IgD-negative memory B cell (primary cell): ENCODE measurements at regions not wholly inside any gene's neighbourhood (a gene's known extent, or its start where the extent isn't known, plus 50 kb on each side); places are given as distances from the start of the nearest gene placed in this dataset.
"Not testable (repeated sequence)": the region's sequence is repeated elsewhere in the genome, so short reads cannot be mapped to it uniquely, and the experiment has no call there.

Source experiments
- H3K27ac Mint-ChIP-seq, 3 donors: one replicate each; pipeline ENCODE4 v1.8.0; 2020 to 2022; ENCODE audit warnings: mild to moderate bottlenecking in 3 of 3, mixed read lengths in 3 of 3, moderate library complexity in 1 of 3
- H3K27me3 Mint-ChIP-seq: one replicate; pipeline ENCODE4 v1.8.0; 2021; ENCODE audit warnings: mixed read lengths
- H3K36me3 Mint-ChIP-seq: one replicate; pipeline ENCODE4 v1.8.0; 2020; ENCODE audit warnings: mild to moderate bottlenecking, mixed read lengths
- H3K4me1 Mint-ChIP-seq, 3 donors: one replicate each; pipeline ENCODE4 v1.8.0; 2020 to 2022; ENCODE audit warnings: mixed read lengths in 3 of 3, mild to moderate bottlenecking in 1 of 3
- H3K4me3 Mint-ChIP-seq, 4 donors: one replicate each; pipeline ENCODE4 v1.8.0; 2020 to 2022; ENCODE audit warnings: mild to moderate bottlenecking in 4 of 4, mixed read lengths in 4 of 4, moderate library complexity in 3 of 4
- H3K9me3 Mint-ChIP-seq, 3 donors: one replicate each; pipeline ENCODE4 v1.8.0; 2020 to 2021; ENCODE audit warnings: mixed read lengths in 3 of 3, mild to moderate bottlenecking in 1 of 3

DNA sequence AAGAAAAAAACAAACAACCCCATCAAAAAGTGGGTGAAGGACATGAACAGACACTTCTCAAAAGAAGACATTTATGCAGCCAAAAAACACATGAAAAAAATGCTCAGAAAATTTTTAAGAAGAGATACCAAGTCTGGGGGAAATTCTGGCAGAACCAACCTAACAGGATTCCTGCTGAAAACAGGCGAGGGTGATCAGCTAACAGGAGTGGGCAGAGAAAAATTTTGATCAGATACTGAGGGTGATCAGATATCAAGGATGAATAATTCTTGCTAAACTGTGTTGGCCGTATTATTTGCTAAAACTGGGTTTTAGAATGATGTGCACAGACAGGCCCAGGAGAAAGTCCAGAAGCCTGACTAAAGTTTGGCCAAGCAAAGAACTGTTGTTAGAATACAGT, 557.3 kb downstream of the CD109 start:
- Mint-ChIP-seq H3K36me3 (peaks cover 2% of the 10 kb centered on the region), H3K9me3 (peaks cover 0 to 3% (median 0%) of the 10 kb centered on the region in 3 donors), H3K27ac (no peak overlapping the region), H3K4me3 (no peak overlapping the region), H3K4me1 (no peaks in the 10 kb centered on the region), H3K27me3 (no peaks in the 10 kb centered on the region)

GRCh38 chr6:74250161-74250818, 554.3 kb downstream of the CD109 start:
- Mint-ChIP-seq H3K27me3 (no peaks in the 10 kb centered on the region), H3K9me3 (no peaks in the 10 kb centered on the region), H3K27ac (no peak overlapping the region), H3K36me3 (no peaks in the 10 kb centered on the region), H3K4me3 (no peak overlapping the region), H3K4me1 (no peaks in the 10 kb centered on the region)

GRCh38 chr6:74249658-74250057, 553.7 kb downstream of the CD109 start:
- Mint-ChIP-seq H3K4me3 (no peak overlapping the region), H3K4me1 (no peaks in the 10 kb centered on the region), H3K36me3 (no peaks in the 10 kb centered on the region), H3K27ac (no peak overlapping the region), H3K9me3 (no peaks in the 10 kb centered on the region), H3K27me3 (no peaks in the 10 kb centered on the region)

GRCh38 chr6:74248966-74249365, 553.0 kb downstream of the CD109 start:
- H3K27ac Mint-ChIP-seq: no peak overlapping the region
- H3K4me3 Mint-ChIP-seq: no peak overlapping the region
- no peaks in the 10 kb centered on the region for H3K27me3 Mint-ChIP-seq
- H3K36me3 Mint-ChIP-seq: no peaks in the 10 kb centered on the region
- H3K9me3 Mint-ChIP-seq: peaks cover 0 to 4% (median 0%) of the 10 kb centered on the region in 3 donors
- H3K4me1 Mint-ChIP-seq: no peaks in the 10 kb centered on the region

GRCh38 chr6:74222768-74223333, 526.8 kb downstream of the CD109 start:
- Mint-ChIP-seq H3K4me3 (no peak overlapping the region), H3K9me3 (peaks cover 2 to 5% (median 3%) of the 10 kb centered on the region in 3 donors), H3K27ac (no peak overlapping the region), H3K27me3 (no peaks in the 10 kb centered on the region), H3K4me1 (no peaks in the 10 kb centered on the region), H3K36me3 (no peaks in the 10 kb centered on the region)

- no peaks in the 10 kb centered on the region for H3K36me3 Mint-ChIP-seq
- H3K27ac Mint-ChIP-seq: no peak overlapping the region
- peaks cover 2 to 9% (median 5%) of the 10 kb centered on the region in 3 donors for H3K9me3 Mint-ChIP-seq
Observed at GRCh38 chr6:74213995-74214394, 518.0 kb downstream of the CD109 start.

GRCh38 chr6:74208239-74208638, 512.2 kb downstream of the CD109 start:
- H3K4me1 Mint-ChIP-seq: no peaks in the 10 kb centered on the region
- no peak overlapping the region for H3K27ac Mint-ChIP-seq
- peaks cover 2 to 15% (median 4%) of the 10 kb centered on the region in 3 donors for H3K9me3 Mint-ChIP-seq
- H3K4me3 Mint-ChIP-seq: no peak overlapping the region
- no peaks in the 10 kb centered on the region for H3K36me3 Mint-ChIP-seq
- H3K27me3 Mint-ChIP-seq: no peaks in the 10 kb centered on the region

More at GRCh38 chr6:74213995-74214394, 518.0 kb downstream of the CD109 start:
- Mint-ChIP-seq H3K27me3 (no peaks in the 10 kb centered on the region), H3K4me1 (no peaks in the 10 kb centered on the region), H3K4me3 (no peak overlapping the region)

GRCh38 chr6:74199215-74199915, 503.4 kb downstream of the CD109 start:
- Mint-ChIP-seq H3K27ac (no peak overlapping the region), H3K4me3 (peak overlapping the region in 1 of 4 donors; percentile 5), H3K27me3 (no peaks in the 10 kb centered on the region), H3K4me1 (no peaks in the 10 kb centered on the region), H3K36me3 (no peaks in the 10 kb centered on the region), H3K9me3 (no peaks in the 10 kb centered on the region)

GRCh38 chr6:74197310-74197709, 501.3 kb downstream of the CD109 start:
- no peak overlapping the region for H3K4me3 Mint-ChIP-seq
- H3K9me3 Mint-ChIP-seq: no peaks in the 10 kb centered on the region
- no peak overlapping the region for H3K27ac Mint-ChIP-seq
- no peaks in the 10 kb centered on the region for H3K27me3 Mint-ChIP-seq
- H3K36me3 Mint-ChIP-seq: no peaks in the 10 kb centered on the region
- H3K4me1 Mint-ChIP-seq: no peaks in the 10 kb centered on the region

- peaks cover 0 to 1% (median 0%) of the 10 kb centered on the region in 3 donors for H3K4me1 Mint-ChIP-seq
- no peak overlapping the region for H3K4me3 Mint-ChIP-seq
- no peaks in the 10 kb centered on the region for H3K27me3 Mint-ChIP-seq
- no peaks in the 10 kb centered on the region for H3K36me3 Mint-ChIP-seq
- no peak overlapping the region for H3K27ac Mint-ChIP-seq
- peaks cover 0 to 3% (median 2%) of the 10 kb centered on the region in 3 donors for H3K9me3 Mint-ChIP-seq
Observed at GRCh38 chr6:74187811-74188210, 491.8 kb downstream of the CD109 start.

- H3K4me1 Mint-ChIP-seq: peaks cover 0 to 1% (median 0%) of the 10 kb centered on the region in 3 donors
- peaks cover 1 to 15% (median 4%) of the 10 kb centered on the region in 3 donors for H3K9me3 Mint-ChIP-seq
- no peaks in the 10 kb centered on the region for H3K27me3 Mint-ChIP-seq
- H3K36me3 Mint-ChIP-seq: no peaks in the 10 kb centered on the region
- H3K4me3 Mint-ChIP-seq: no peak overlapping the region
- no peak overlapping the region for H3K27ac Mint-ChIP-seq
Observed at GRCh38 chr6:74182992-74183391, 487.0 kb downstream of the CD109 start.

- Mint-ChIP-seq H3K4me3 (no peak overlapping the region), H3K4me1 (peaks cover 0 to 1% (median 0%) of the 10 kb centered on the region in 3 donors), H3K36me3 (no peaks in the 10 kb centered on the region), H3K27me3 (no peaks in the 10 kb centered on the region), H3K9me3 (peaks cover 1 to 15% (median 4%) of the 10 kb centered on the region in 3 donors), H3K27ac (no peak overlapping the region)
Observed at GRCh38 chr6:74181471-74181870, 485.5 kb downstream of the CD109 start.

- Mint-ChIP-seq H3K4me1 (no peaks in the 10 kb centered on the region), H3K4me3 (no peak overlapping the region), H3K27me3 (no peaks in the 10 kb centered on the region), H3K36me3 (no peaks in the 10 kb centered on the region), H3K27ac (no peak overlapping the region), H3K9me3 (peaks cover 1 to 15% (median 5%) of the 10 kb centered on the region in 3 donors)
Observed at GRCh38 chr6:74177506-74177905, 481.5 kb downstream of the CD109 start.

DNA sequence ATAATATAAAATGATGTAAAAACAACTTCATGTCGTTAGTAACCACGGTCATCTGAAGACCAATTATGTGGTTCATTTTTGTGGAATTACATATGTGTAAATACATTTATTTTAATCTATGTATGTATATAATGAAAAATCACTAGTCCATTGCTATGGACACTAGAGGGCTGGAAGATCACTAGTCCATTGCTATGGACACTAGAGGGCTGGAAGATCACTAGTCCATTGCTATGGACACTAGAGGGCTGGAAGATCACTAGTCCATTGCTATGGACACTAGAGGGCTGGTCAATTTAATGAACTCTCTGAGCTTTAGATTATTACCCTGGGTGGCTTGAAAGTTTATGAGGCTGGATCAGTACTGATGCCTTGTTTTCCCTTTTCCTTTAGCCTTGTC, 474.5 kb downstream of the CD109 start:
- H3K27ac Mint-ChIP-seq, H3K36me3 Mint-ChIP-seq, H3K27me3 Mint-ChIP-seq, H3K4me3 Mint-ChIP-seq, H3K4me1 Mint-ChIP-seq, H3K9me3 Mint-ChIP-seq: not testable (repeated sequence)

- Mint-ChIP-seq H3K27ac (no peak overlapping the region), H3K27me3 (no peaks in the 10 kb centered on the region), H3K9me3 (peaks cover 3 to 4% (median 3%) of the 10 kb centered on the region in 3 donors), H3K4me1 (no peaks in the 10 kb centered on the region), H3K36me3 (no peaks in the 10 kb centered on the region), H3K4me3 (no peak overlapping the region)
Observed at GRCh38 chr6:74170118-74170517, 474.1 kb downstream of the CD109 start.
